LHCN-M2 (cell line): ENCODE measurements at regions not wholly inside any gene's neighbourhood (a gene's known extent, or its start where the extent isn't known, plus 50 kb on each side); places are given as distances from the start of the nearest gene placed in this dataset.
"Not testable (repeated sequence)": the region's sequence is repeated elsewhere in the genome, so short reads cannot be mapped to it uniquely, and the experiment has no call there.

Experiments
- DNase-seq: peaks from one replicate; pipeline ENCODE4 v3.0.0-alpha.2; 2012; ENCODE audit warnings: low read depth

DNA sequence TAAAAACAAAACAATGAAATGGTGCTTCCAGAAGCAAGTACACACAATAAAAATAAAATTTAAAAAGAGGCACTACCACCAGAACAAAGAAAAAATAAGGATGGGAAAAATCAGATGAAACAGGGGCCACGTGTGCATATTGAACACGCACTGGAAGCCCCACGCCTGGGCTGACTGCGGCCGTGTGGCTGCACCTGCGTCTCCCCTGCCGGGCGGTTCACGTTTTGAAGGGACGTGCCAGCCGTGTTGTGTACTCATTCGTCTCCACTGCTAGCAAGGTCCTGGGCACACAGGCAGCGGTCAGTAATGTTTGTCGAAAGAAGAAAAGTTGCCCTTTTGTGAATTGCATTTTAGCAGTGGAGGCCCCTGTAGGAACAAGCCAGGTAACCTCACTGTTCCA is 255.9 kb upstream of the RNF32 start:
- DNase-seq = no peak

DNA sequence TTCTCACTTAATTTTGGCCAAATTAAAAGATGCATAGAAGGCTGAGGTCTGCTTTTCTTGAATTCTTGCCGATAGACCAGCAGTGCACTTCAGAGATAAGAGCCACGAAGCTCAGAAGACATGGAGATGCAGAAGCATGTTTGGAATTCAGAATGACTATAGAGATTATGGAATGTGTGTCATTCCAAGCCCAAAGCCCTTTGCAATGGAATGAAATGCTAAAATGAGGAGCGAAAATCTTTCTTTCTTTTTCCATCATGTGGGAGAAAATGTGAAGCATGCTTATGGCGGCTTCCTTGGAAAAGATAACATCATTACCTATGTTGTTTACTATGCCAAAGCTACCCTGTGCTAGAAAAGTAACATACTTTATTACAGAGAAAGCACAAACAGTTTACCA is 257.0 kb upstream of the RNF32 start:
- no peak for DNase-seq

DNA sequence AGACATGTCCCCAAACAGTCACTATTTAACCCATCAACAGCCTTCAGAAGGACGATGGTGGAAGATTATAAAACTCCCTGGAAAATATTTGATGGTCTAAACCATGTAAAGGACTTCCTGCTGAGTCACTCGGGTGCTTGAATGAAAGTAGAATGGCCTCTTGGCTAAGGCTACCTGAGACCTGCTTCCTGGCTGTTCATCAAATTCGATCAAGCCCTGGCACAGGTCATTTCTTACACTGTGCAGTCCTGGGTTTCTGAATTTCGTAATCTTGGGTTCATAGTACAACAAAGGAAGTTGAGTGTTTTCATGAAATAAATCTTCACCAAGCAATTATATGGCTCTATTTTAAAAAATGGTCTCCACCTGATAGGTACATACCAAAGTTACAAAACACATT is 260.3 kb upstream of the RNF32 start:
- no peak for DNase-seq

DNA sequence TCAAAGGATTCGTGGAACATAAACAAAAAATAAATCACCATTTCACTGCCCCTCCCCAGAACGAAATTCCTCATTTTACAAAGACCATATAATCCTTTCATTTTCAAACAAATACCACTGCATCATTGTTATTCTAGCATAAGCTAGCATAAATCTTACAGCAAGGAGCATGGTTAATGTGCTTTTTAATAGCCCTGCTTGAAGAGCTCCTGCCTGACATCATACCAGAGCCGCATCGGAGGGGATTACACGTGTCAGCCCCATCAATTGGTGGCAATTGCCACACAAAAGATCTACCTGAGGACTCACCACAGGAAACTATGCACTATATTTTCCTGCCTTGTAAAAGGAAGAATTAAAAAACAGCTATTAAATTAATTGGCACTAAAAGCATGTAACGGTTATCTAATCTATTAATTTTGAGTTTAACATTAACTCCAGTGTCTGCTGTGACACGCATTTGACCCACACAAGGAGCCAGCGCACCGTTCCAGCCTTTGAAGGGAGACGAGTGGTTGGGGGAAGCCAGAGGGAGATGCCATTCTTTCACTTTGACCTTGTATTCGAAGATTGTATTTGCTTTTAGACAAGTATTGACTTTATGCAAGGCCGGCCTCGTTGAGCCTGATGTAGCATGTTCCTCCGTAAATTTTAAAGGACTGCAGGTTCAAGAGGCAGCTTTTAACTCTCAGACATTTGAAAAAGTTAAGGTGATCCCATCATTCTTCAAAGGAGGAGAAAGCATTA is 261.1 kb upstream of the RNF32 start:
- DNase-seq = no peak

DNA sequence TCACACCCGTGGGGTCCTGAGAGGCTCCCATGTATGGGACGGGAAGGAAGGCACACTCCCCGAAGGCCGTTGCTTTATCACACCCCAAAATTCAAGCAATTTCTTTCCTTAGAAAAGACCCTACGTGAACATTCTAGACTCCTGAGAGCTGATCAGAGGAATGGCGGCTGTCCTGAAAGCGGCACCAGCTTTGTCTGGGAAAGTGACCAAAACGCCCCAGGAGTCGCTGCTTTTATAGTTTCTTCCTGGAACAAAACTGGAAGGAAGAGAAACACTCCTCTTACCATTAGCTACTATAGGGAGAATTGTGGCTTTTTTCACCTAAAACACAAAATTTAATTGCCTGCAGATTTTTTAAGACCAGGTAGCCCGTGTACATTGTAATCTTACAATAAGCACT is 261.8 kb upstream of the RNF32 start:
- DNase-seq = no peak

DNA sequence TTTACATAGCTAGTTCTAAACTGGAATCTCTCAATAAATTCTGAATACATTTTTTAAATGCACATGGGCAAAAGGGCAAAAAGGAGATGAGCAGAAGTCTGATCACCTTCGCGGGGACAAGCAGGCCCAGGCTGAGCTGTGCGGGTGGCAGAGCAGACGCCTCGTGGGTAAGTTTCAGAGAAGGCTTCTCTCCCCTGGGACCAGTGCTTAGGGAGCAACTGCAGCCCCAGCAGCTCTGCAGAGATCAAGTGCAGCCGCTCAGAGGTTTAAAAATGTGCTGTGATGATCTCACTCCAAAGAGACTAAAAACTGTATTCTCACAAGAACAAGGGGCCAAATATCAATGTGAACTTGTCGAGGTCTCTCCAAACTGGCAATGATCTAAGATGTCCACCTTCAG is 264.3 kb upstream of the RNF32 start:
- no peak for DNase-seq

DNA sequence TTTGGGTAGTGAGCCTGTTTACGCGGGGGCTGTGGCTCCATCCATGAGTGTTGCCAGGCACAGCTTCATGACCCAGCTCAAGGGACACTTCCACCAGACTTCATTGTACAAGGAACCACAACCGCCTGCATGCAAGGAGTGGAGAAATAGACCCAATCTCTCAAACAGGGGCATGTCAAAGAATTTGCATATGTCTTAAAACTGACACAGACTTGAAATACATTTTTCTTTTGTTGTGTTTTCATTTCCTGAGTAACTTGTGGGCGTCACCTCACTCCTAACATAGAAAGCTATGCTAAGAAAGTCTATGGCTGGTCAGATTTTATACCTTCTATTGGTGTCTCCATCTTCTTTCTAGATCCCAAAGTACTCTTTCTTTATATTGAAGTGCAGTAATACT is 266.2 kb upstream of the RNF32 start:
- no peak for DNase-seq

DNA sequence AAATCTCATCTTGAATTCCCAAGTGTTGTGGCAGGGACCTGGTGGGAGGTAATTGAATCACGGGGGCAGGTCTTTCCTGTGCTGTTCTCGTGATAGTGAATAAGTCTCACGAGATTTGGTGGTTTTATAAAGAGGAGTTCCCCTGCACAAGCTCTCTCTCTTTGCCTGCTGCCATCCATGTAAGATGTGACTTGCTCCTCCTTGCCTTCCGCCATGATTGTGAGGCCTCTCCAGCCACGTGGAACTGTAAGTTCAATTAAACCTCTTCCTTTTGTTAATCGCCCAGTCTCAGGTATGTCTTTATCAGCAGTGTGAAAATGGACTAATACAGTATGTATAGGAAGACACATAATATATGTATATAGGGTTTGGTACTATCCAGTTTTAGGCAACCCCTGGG is 270.6 kb upstream of the RNF32 start:
- DNase-seq = not testable (repeated sequence)

DNA sequence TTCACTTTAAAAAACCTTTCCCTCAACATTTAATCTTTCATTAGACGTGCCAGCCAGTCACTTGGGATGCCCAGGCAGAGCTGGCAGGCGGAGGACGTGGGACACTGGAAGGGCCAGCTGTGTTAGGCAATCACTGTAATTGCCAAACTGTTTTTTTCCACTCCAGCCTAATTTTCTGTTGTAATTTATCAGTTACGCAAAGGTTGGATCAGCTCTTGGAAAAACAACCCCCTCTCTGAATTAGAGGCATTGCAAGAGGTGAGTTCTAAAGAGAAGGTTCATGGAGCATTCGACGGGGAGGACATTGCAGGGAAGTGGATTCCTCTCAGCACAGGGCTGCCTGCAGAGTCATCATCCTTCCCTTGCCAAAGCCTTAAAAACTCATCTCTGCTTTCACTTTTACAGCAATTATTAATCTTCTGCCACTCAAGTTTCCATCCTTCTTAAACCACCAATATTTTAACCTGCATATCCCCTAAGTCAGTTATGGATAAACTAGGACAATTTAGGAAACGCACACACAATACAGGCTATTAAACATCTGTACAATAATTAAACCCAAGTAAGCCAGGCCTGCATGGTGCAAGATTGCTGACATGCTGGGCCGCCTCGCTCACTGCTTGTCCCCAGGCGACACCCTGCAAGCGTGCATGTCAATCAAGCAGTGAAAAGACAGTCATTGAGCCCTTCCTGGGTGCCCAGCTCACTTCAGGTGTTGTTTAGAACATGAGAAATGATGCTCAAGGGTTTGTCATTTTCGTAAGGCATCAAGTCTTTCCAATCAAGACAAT is 272.3 kb upstream of the RNF32 start:
- DNase-seq = no peak

DNA sequence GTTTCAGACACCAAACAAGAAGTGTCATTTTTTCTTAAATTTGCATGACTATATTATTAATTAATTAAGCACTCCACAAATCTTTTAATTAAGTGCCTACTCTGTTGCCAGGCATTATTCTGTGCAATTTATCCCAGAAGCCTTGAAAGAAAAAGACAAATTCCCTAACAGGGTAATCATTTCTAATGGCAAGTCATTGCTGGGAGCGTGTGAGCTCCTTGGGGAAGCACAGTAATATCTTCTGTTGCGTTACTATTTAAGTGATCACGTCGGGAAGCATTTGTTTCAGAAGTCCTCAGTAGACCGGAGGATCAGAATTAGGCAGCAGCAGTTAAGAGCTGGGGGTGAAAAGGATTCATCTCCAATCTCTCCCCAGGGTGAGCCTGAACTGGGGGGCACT is 276.8 kb upstream of the RNF32 start:
- no peak for DNase-seq

DNA sequence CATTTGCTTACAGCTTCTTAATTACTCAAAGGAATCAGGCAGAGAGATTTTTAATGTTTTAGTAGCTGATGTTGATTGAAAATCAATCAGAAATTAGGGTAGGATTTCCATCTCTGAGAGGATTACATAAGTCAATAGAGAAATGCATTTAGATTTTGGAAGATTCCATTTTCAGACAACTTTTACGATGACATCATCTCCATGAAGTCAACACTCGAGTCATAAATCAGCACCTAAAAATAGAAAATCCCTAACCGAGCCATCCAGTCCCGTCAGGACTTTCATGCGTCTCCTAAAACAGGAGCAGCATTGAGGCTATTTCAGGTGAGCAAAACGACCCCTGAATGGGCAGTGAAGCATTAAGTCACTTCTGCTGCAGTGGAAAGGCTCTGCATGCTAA is 279.7 kb upstream of the RNF32 start:
- DNase-seq = no peak

DNA sequence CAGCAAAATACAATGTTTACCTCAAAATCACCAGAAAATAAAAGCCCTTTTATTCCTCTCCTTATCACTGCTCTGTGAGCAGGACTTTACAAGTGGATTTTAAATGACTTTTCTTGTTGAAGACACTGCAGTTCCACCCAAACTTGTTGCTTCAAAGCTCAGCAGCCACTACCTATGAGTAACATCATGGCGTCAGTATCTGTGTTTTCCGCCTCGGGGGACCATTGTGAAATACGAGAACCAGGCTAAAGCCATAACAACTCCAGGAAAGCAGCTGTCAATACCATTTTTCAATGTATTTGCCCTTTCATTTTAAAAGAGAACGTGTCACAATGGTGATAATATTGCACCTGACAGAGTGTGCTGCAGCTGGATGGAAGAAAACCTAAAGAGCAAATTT is 284.0 kb upstream of the RNF32 start:
- DNase-seq = no peak

DNA sequence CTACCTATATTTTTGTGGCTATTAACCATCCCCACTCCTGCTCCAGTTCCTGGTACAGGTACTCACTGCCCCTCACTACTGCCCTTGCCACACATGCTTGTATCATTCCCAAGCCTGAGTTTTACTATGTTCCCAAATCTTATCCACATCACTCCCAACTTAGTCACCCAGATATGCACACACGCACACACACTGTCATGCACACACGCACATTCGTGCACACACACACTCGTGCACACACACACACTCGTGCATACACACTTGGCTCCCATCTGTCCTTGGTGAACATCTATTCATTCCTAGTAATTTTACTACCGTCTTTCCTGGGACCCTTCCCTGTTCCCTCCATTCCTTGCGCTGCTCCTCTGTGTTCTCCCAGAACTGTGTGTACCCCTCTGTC is 287.2 kb upstream of the RNF32 start:
- no peak for DNase-seq

DNA sequence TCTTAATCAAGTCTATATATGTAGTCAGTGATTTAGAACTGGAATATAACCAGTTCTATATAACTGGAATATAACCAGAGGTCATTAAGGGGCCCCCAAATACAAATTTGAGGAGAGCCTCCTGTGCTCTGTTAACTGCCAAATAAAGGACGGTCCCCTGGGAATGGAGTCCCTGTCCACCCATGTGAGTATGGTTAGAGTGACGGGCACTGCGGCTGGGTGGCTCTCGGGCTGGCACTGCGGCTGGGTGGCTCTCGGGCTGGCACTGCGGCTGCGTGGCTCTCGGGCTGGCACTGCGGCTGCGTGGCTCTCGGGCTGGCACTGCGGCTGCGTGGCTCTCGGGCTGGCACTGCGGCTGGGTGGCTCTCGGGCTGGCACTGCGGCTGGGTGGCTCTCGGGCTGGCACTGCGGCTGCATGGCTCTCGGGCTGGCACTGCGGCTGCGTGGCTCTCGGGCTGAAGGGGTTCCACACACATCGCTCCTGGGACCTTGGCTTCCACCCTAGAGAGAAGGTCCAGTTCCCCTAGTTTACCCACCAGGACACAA is 292.8 kb upstream of the RNF32 start:
- DNase-seq = not testable (repeated sequence)

DNA sequence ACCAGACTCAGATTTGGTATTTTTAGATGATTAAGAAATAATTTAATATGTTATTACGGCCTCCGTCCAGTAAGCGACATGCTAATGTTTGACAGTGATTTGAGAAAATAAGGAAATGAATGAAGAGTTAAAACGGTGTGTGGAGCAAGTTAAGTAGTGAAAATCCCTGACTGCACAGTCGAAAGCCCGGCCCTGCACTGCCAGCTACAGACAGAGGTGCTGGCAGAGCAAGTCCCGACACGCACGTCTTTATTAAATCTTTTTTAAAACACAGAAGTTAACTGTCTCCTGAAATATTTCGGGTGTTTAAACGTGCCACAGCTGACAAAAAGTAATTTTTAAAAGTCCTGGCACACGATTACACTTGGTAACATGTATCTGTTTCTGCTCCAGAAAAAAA is 293.4 kb upstream of the RNF32 start:
- no peak for DNase-seq

DNA sequence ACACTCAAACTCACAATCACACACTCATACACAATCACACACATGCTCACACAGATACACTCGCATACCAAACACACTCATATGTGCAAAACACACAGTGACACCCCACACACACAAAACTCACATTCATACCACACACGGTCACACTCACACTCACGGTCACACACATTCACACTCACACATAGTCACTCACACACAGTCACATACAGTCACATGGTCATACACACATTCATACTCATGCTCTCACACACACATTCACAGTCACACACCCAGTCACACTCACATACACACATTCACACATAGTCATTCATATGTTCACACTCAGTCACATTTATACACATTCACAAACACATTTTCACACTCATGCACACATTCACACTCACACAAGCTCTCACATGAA is 296.0 kb upstream of the RNF32 start:
- DNase-seq = no peak

DNA sequence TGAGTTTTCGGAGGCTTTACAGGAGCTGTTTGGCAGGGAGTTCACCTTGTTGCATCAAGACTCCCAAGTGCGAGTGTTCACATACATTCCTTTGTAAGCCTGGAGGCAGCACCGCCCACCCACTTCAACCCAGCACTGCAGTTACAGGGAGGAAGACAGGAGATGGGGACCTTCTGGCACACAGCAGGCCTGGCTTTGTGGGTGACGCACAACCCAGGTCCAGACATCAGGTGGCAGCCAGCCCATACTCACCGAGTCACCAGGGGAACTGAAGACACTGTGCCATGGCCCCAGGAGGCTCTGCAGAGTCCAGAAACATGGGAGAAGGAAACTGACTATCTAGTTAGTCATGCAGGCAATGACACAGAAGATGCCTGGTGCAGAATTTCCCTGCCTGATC is 305.9 kb upstream of the RNF32 start:
- no peak for DNase-seq

DNA sequence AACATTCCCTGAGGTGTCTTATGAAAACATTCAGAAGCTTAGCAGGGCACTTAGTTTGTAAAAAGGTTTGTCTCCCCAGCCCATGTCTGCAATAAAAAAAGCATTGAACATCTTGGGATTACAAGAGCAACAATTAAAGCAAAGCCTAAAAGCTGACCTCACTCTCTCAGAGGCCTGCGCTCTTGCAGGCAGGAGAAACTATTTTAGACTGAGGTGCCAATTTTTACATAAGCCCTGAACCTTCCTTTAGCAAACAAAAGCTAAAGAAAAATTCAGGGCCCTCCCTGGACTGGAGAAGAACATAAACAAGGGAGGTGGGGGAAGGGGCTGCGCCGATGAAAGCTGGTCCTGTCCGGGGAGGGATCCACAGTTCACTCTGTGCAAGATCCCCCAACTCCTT is 312.7 kb upstream of the RNF32 start:
- no peak for DNase-seq

DNA sequence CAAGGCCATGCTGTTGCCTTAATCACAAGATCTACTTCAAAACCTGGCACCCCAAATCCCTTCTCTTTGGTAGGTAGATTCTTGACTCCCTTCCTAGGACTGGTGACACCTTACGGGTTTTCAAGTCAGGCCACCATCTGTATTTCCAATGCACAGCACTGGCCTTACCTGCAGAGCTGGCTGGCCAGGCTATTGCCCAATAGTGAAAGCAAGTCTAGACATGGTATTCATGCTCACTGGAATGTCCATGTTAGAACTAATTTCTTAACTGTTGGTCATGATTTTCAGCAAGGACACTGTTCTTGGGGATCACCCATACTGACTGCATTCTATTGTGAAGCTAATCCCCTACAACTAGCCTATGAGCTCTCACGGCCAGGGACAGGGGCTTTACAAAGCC is 313.1 kb upstream of the RNF32 start:
- DNase-seq = no peak

DNA sequence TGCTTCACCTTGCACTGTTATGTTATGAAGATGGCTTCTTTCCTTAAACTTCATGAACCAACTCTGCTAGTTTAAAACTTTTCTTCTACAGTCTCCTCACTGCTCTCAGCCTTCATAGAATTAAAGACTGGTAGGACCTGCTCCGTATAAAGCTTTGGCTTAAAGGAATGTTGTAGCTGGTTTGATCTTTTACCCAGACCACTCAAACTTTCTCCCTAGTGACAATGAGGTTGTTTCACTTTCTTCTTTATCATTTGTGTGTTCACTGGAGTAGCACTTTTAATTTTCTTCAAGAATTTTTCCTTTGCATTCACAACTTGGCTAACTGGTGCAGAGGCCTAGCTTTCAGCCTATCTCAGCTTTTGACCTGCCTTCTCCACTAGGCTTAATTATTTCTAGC is 316.4 kb upstream of the RNF32 start:
- DNase-seq = no peak

DNA sequence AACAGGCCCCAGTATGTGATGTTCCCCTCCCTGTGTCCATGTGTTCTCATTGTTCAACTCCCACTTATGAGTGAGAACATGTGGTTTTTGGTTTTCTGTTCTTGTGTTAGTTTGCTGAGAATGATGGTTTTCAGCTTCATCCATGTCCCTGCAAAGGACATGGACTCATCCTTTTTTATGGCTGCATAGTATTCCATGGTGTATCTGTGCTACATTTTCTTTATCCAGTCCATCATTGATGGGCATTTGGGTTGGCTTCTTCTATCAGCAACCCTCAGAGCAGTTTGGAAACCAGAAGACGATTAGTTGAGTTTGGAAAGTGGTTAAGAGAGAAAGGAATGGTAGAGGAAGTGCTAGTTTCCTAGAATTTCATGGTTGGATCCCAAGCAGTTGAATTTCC is 319.1 kb upstream of the RNF32 start:
- DNase-seq = not testable (repeated sequence)

DNA sequence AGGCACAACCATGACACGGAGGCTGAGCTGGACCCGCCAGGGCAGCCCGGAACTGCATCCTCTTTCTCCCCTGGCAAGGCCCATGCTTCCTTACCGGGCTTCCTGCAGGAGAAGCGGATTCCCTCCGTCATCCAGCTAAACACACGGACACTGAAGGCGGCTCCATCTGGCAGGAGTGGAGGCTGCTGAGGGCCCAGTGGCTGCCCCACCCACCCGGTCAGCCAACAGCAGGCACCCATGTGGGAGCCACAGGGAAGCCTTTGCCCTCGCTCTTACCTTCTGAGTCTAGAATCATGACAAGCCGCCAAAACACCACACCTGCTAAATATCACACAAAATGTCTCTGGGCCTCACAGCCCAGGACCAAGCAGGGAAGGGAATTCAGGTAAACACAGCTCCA is 321.6 kb upstream of the RNF32 start:
- no peak for DNase-seq

DNA sequence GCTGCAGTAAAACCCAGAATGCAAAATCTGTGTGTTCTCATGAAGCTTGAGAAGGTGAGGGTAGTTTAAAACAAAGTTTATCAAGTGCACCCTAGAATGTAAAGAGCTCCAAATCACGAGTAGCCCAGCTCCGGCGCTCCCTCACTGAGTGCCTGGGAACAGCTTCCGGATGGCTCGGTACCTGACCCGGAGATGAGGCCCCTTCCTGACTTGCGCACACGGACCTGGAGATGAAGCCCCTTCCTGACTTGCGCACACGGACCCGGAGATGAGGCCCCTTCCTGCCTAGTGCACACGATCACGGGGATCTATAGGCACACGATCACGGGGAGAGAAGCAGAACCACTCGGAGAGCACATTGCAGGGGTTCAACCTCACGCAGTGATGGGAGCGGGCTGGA is 322.1 kb upstream of the RNF32 start:
- DNase-seq = no peak
